Neuron (in vitro differentiated cells): ENCODE measurements at regions not wholly inside any gene's neighbourhood (a gene's known extent, or its start where the extent isn't known, plus 50 kb on each side); places are given as distances from the start of the nearest gene placed in this dataset.

ENCODE experiments used
- H2AFZ ChIP-seq: one replicate; pipeline ENCODE4 v1.6.1; 2013; ENCODE audit warnings: low read depth, mild to moderate bottlenecking, inconsistent platforms, low read length, moderate library complexity
- H3K27me3 ChIP-seq: one replicate; pipeline ENCODE4 v1.6.1; 2013; ENCODE audit warnings: low read length; ENCODE audit not compliant: insufficient read depth
- H3K36me3 ChIP-seq: one replicate; pipeline ENCODE4 v1.6.1; 2013; ENCODE audit warnings: low read length; ENCODE audit not compliant: insufficient read depth
- H3K4me1 ChIP-seq: one replicate; pipeline ENCODE4 v1.6.1; 2013; ENCODE audit warnings: low read length; ENCODE audit not compliant: insufficient read depth
- H3K4me3 ChIP-seq: 2 replicates; pipeline ENCODE4 v1.5.1; 2013; ENCODE audit warnings: mild to moderate bottlenecking, low read length, moderate library complexity
- H3K9me3 ChIP-seq: one replicate; pipeline ENCODE4 v1.6.1; 2013; ENCODE audit warnings: low read length

DNA sequence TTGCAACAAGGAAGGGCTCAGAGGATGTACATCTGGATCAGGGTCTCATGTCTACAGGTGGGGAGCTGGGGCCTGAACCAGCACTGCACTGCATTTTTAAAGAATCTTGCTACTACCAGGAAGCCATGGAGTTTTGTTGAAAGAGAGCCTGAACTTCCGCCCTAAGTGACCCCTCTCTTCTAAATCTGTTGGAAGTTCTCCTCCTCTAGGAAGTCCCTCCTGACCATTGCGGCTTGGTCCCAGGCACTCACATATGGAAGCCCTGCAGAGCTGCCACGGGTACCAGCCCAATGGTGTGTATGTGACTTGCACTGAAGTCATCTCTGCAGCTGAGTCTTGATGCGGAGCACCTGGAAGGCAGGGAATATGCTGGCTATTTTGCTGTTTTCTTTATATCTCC is 192.0 kb upstream of the GALNT2 start:
- Histone ChIP-seq H3K36me3 (no peaks in the 10 kb centered on the region), H2AFZ (no peak overlapping the region), H3K4me3 (no peak overlapping the region), H3K9me3 (no peaks in the 10 kb centered on the region), H3K27me3 (peaks cover 10% of the 10 kb centered on the region), H3K4me1 (no peaks in the 10 kb centered on the region)

GRCh38 chr1:229879746-229880145 is 187.3 kb upstream of the GALNT2 start:
- Histone ChIP-seq H3K4me1 (no peaks in the 10 kb centered on the region), H3K9me3 (no peaks in the 10 kb centered on the region), H3K27me3 (peaks cover 9% of the 10 kb centered on the region), H3K4me3 (no peak overlapping the region), H2AFZ (no peak overlapping the region), H3K36me3 (no peaks in the 10 kb centered on the region)

DNA sequence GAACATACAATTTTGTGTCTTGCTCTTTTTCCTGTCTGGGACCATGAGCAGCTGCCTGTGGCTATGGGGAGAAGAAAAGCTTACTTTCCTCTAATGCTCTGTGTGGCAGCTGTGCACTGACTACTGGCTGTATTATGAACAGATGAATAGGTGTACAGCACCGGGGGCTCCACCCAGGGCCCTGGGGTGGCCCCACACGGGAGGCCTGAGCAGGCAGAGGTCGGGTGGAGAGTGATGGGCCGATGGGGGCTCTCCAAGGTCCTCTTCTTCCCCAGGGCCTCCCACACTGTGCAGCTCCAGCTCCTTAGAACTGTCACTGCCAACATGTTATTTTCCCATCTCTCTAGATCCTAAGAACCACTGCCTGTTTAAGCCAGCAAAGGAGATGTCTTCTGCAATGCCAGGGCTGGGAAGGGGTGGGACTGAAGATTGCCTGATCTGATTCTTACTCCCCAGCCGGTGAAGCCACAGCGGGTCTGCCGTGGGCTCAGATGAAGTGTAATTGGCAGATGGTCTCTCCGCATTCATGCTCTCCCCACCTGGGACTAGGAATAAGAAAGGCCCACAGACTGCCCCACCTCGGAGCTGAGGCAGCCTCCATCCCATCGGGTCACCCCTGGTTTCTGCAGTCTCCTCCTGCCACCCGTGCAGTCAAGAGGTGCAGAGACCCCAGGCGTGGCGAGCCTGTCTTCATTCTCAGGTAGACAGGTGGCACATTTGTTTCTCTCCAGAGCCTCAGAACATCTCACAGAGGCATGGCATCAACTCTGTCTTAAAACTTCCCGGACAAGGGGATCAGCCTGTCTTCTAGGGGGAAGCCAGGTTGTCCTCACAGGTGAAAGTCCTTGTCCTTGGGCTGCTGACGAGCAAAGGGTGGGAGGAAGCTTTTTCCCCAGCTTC is 186.5 kb upstream of the GALNT2 start:
- no peak overlapping the region for H2AFZ ChIP-seq
- H3K27me3 ChIP-seq, result peaks cover 9% of the 10 kb centered on the region
- no peaks in the 10 kb centered on the region for H3K4me1 ChIP-seq
- H3K9me3 ChIP-seq, result no peaks in the 10 kb centered on the region
- no peaks in the 10 kb centered on the region for H3K36me3 ChIP-seq
- no peak overlapping the region for H3K4me3 ChIP-seq

- H3K9me3 ChIP-seq, result no peaks in the 10 kb centered on the region
- no peak overlapping the region for H3K4me3 ChIP-seq
- no peaks in the 10 kb centered on the region for H3K4me1 ChIP-seq
- H3K27me3 ChIP-seq, result peaks cover 9% of the 10 kb centered on the region
- no peaks in the 10 kb centered on the region for H3K36me3 ChIP-seq
- H2AFZ ChIP-seq, result no peak overlapping the region
These were observed 184.4 kb upstream of the GALNT2 start for GRCh38 chr1:229882621-229883020.

- H3K9me3 ChIP-seq, result no peaks in the 10 kb centered on the region
- H3K36me3 ChIP-seq, result no peaks in the 10 kb centered on the region
- H3K4me1 ChIP-seq, result no peaks in the 10 kb centered on the region
- H2AFZ ChIP-seq, result no peak overlapping the region
- H3K4me3 ChIP-seq, result no peak overlapping the region
- H3K27me3 ChIP-seq, result peaks cover 7% of the 10 kb centered on the region
These were observed 183.4 kb upstream of the GALNT2 start for GRCh38 chr1:229883504-229884200.

DNA sequence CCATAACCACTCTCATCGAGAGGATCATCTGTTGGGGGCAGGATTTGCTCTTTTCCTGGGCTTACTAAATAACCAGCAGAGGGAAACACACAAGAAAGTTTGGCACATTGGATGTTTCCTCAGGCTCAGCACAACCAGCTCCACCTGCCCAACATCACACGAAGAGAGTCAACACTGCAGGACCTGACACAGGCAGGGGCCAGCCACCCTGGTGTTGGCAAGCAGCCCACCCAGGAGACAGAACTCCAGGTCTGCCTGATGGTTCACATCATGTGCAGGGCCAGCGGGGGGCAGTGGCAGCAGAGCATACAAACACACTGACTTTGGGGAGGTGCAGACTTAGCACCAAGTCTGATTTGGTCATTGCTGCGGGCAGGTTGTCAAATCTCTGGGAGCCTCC is 182.3 kb upstream of the GALNT2 start:
- H2AFZ ChIP-seq, result no peak overlapping the region
- no peaks in the 10 kb centered on the region for H3K4me1 ChIP-seq
- H3K9me3 ChIP-seq, result no peaks in the 10 kb centered on the region
- no peaks in the 10 kb centered on the region for H3K36me3 ChIP-seq
- no peak overlapping the region for H3K4me3 ChIP-seq
- peaks cover 5% of the 10 kb centered on the region for H3K27me3 ChIP-seq

DNA sequence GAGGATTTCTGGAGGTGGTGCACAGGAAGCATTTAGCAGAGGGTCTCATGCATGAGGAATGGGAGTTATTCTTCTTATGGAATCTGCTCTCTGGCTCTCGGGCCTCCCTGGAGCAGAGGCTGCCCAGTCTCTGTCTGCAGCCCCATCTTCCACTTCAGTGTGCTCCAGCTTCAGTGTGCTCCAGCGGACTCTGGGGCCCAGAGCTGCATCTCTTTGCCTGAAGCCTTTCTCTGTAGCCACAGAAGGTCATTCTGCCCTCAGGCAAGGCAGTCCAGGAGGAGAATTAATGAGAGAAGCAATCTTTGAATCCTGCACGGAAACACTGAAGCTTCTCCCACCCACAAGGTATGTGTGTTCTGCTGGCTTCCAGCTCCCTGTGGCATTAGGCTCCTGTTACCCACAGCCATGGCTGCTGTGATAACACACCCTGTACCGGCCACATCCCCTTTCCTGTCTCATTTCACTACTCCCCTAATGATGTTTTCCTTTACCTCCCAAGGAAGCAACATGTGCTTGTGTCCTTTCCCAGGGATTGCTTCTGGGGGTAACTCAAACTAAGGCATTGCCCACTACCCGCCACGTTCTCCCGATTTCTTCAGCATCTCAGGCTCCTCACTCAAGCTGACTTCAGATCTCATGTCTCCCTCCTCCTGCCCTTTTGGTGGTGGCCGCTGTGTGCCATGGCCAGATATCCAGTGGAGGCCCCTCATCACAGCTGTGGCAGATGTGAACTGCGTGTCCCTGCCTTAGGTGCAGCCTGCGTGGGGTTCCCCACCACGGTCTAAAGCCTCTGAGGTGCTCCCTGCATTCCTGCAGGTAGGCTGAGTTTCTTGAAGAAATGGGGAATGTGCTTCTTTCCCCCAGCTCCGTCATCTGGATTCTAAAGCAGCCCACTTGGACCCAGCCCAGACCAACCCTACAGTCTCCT is 181.2 kb upstream of the GALNT2 start:
- H3K4me1 ChIP-seq, result no peaks in the 10 kb centered on the region
- H3K4me3 ChIP-seq, result no peak overlapping the region
- H3K27me3 ChIP-seq, result no peaks in the 10 kb centered on the region
- H3K9me3 ChIP-seq, result no peaks in the 10 kb centered on the region
- H3K36me3 ChIP-seq, result no peaks in the 10 kb centered on the region
- no peak overlapping the region for H2AFZ ChIP-seq

DNA sequence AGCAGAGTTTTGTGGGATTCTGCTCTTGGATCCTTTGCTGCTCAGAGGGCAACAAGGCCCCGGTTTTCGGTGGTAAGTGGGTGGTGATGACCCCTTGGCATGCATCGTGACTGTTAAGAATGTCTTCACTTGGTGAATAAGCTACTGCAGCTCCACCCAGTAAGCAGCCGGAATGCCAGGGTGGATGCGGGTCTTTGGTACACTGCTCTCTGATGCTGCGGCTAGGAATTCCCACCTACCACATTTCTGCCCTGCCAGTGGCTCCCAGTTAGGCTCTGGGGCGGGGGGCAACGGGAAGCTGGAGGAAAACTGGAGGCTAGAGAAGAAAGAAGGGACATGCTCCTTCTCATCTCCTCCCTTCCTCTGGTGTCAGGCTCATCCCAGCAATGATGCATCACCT is 180.4 kb upstream of the GALNT2 start:
- Histone ChIP-seq H3K27me3 (no peaks in the 10 kb centered on the region), H2AFZ (no peak overlapping the region), H3K4me3 (no peak overlapping the region), H3K4me1 (no peaks in the 10 kb centered on the region), H3K9me3 (no peaks in the 10 kb centered on the region), H3K36me3 (no peaks in the 10 kb centered on the region)

DNA sequence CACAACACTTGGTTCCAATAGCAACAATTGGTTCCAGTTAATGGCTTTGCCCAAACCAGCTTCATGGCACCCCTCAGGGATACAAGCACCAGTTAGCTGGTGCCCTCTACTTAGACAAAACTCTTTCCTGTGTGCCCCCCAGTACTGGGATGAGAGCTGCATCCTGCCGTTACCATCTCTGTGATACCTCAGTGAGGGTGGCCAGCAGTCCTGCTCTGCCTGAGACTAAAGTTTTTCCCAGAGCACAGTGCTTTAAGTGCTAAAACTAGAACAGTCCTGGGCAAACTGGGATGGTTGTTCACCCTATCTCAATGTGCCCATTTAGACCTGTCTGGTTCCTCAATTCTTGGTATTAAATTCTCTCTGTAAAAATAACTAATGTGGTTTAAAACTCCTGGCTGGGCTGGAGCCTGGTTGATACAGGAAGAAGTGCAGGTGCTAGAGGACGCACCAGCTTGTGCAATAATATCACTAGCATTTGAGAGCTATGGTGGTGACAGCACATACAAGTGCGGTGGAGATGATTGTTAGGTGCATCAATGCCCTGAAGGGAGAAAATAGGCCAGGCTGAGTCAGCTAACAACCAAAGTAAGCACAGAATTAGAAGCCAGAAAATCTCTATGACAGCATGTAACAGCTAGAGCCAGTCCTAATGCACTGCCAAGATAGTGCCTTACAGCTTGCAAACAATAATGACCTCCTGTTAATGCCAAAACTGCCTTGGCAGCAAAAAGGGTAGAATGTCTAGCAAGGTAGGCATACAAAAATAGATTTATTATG is 179.8 kb upstream of the GALNT2 start:
- Histone ChIP-seq H3K9me3 (no peaks in the 10 kb centered on the region), H3K36me3 (no peaks in the 10 kb centered on the region), H2AFZ (no peak overlapping the region), H3K27me3 (no peaks in the 10 kb centered on the region), H3K4me1 (no peaks in the 10 kb centered on the region), H3K4me3 (no peak overlapping the region)

GRCh38 chr1:229888157-229888556 is 178.9 kb upstream of the GALNT2 start:
- Histone ChIP-seq H3K4me3 (no peak overlapping the region), H3K4me1 (no peaks in the 10 kb centered on the region), H2AFZ (no peak overlapping the region), H3K36me3 (no peaks in the 10 kb centered on the region), H3K9me3 (no peaks in the 10 kb centered on the region), H3K27me3 (no peaks in the 10 kb centered on the region)

GRCh38 chr1:229888561-229889001 is 178.5 kb upstream of the GALNT2 start:
- Histone ChIP-seq H2AFZ (no peak overlapping the region), H3K36me3 (no peaks in the 10 kb centered on the region), H3K27me3 (no peaks in the 10 kb centered on the region), H3K4me1 (no peaks in the 10 kb centered on the region), H3K4me3 (no peak overlapping the region), H3K9me3 (no peaks in the 10 kb centered on the region)

GRCh38 chr1:229889031-229889517 is 178.0 kb upstream of the GALNT2 start:
- no peaks in the 10 kb centered on the region for H3K36me3 ChIP-seq
- no peak overlapping the region for H2AFZ ChIP-seq
- no peaks in the 10 kb centered on the region for H3K4me1 ChIP-seq
- H3K9me3 ChIP-seq, result no peaks in the 10 kb centered on the region
- no peaks in the 10 kb centered on the region for H3K27me3 ChIP-seq
- H3K4me3 ChIP-seq, result no peak overlapping the region
